Astrocyte (in vitro differentiated cells and primary cell): ENCODE measurements at regions not wholly inside any gene's neighbourhood (a gene's known extent, or its start where the extent isn't known, plus 50 kb on each side); places are given as distances from the start of the nearest gene placed in this dataset.

Experiments
- EZH2 ChIP-seq: IDR thresholded peaks from 2 replicates; pipeline ENCODE4 v1.6.1; 2012; ENCODE audit warnings: mild to moderate bottlenecking, low read length, inconsistent platforms; ENCODE audit not compliant: insufficient read depth
- TF ChIP-seq, protein P1 (sequence below): IDR thresholded peaks from 2 replicates; pipeline ENCODE4 v1.5.1; 2011; ENCODE audit warnings: low read depth, mild to moderate bottlenecking, inconsistent platforms, low read length, moderate library complexity; ENCODE audit not compliant: insufficient read depth

DNA sequence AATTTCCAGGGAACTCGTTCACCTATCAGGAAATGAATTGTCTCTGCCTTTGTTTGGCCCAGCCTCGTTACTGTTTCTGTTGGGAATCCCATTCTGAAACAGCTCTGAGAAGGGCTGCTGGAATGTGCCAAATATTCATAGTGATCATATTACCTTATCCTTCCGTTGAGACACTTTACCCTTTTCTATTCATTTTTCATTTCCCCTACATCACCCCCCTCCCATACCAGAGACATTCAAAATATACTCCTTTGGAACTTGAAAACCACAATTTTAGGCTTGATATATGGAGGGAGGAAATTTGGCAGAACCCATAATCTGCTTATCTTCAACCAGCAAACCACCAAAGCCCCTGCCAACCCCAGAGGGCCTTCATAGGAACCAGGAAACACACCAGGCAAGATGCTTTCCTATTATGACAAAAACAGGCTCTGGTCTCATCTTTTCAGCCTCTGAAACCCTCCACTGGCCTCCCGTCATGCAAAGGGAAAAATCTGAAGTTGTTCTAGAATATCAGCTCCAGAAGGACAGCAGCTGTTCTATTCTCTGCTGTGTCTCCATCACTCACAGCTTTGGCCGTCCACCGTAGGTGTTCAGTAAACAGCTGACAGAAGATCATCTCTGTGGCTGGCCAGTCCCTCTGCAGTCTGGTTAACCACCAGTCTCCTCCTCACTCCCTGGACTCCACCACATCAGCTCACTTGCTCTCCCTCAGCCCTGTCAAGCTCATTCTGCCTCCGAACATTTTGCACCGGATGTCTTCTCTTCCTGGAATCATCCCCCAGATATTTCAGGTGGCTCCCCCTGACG is 217.2 kb upstream of the WWC1 start:
- TF ChIP-seq, protein P1, sequence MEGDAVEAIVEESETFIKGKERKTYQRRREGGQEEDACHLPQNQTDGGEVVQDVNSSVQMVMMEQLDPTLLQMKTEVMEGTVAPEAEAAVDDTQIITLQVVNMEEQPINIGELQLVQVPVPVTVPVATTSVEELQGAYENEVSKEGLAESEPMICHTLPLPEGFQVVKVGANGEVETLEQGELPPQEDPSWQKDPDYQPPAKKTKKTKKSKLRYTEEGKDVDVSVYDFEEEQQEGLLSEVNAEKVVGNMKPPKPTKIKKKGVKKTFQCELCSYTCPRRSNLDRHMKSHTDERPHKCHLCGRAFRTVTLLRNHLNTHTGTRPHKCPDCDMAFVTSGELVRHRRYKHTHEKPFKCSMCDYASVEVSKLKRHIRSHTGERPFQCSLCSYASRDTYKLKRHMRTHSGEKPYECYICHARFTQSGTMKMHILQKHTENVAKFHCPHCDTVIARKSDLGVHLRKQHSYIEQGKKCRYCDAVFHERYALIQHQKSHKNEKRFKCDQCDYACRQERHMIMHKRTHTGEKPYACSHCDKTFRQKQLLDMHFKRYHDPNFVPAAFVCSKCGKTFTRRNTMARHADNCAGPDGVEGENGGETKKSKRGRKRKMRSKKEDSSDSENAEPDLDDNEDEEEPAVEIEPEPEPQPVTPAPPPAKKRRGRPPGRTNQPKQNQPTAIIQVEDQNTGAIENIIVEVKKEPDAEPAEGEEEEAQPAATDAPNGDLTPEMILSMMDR, result no peak
- no peak for TF ChIP-seq EZH2
